NCI-H345 (cell line): ENCODE measurements at regions not wholly inside any gene's neighbourhood (a gene's known extent, or its start where the extent isn't known, plus 50 kb on each side); places are given as distances from the start of the nearest gene placed in this dataset.

Experiments used
- DNase-seq: peaks from one replicate; lab custom pipeline; 2025; lab: John Stamatoyannopoulos, UW

DNA sequence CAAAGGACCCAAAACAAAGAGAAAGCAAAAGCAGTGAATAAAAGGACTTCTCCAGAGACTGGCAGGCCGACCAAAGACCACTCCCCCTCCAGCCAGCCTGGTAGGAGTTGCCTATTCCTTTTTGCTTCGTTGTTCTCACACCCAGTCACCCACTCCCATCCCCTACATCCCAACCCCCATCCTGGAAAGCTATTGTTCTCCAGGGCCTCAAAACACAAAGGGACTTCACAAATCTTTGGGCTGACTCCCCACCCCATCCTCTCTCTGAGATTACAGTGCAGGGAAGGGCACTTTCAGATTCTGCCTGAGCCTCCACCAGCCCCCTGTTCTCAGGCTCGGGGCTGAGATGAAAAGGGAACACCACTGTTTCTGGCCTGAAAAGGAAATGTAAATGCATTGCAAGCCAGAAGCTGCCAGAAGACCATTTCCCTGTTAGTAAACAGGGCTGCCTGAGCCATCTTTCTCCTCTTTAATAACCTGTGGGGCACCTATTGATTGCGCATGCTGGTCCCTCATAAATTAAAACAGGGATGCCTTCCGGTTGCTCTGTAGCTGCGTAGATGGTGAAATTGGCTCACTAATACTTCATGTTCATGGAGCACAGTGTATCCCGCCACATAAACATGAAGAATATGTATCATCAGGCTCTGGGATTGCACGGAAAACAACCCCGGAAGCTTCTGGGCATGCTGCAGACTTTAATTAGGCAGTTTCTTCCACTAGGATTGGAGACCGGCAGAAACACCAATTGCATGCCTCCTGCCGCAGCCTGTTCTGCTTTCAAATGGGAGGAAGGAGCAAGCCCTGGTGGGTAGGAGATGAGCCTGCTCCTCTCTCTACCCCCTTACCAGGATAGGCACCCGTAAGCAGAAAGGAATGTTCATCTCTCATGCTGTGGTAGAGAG, 130.3 kb upstream of the FUT8 start:
- DNase-seq, result no peak

- DNase-seq, result no peak
Observed at GRCh38 chr14:65282896-65283253, 129.7 kb upstream of the FUT8 start.

GRCh38 chr14:65286443-65286842, 126.1 kb upstream of the FUT8 start:
- no peak for DNase-seq

GRCh38 chr14:65287264-65288131, 125.0 kb upstream of the FUT8 start:
- no peak for DNase-seq

GRCh38 chr14:65290830-65291229, 121.7 kb upstream of the FUT8 start:
- DNase-seq, result no peak

DNA sequence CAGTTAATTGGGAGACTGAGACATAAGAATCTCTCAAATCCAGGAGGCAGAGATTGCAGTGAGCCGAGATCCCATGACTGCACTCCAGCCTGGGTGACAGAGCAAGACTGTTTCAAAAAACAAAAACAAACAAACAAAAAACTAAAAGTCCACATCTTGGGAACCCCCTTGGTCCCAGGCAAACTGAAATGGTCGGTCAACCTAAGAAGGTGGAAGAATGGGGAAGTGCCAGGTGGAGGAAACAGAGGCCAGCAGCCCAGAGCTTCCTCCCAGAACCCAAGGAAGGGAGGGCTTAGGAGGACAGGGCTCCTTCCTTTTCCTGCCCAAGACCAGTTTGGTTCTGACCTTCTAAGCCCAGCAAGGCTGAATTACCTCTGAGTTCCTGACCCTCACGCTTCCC, 121.0 kb upstream of the FUT8 start:
- no peak for DNase-seq

DNA sequence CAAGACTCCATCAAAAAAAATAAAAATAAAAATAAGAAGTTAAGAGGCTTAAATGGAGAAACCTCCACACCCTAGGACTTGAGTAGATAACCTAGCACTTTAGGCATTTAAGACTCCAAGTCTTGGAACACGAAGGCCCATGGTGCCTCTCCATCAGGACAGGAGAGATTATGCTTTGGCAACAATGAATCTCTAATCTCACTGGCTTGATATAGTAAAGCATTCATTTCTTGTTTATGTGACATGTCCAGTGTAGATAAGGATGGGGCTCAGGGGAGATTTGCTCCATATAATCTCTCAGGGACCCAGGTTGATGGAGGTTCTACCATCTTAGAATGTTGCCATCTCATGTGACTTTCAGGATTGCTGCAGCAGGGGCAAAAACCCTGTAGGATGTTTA, 117.7 kb upstream of the FUT8 start:
- DNase-seq, result no peak

GRCh38 chr14:65296402-65296801, 116.1 kb upstream of the FUT8 start:
- DNase-seq, result no peak

DNA sequence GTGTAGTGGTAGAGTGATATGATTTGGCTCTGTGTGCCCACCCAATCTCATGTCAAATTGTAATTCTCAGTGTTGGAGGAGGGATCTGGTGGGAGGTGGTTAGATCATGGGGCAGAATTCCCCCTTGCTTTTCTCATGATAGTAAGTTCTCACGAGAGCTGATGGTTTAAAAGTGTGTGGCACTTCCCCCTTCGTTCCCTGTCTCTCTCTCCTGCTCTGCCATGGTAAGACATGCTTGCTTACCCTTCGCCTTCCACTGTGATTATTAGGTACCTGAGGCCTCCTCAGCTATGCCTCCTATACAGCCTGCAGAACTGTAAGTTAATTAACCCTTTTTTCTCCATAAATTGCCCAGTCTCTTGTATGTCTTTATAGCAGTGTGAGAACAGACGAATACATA, 115.7 kb upstream of the FUT8 start:
- no peak for DNase-seq

- no peak for DNase-seq
Observed at GRCh38 chr14:65297744-65298143, 114.8 kb upstream of the FUT8 start.

DNA sequence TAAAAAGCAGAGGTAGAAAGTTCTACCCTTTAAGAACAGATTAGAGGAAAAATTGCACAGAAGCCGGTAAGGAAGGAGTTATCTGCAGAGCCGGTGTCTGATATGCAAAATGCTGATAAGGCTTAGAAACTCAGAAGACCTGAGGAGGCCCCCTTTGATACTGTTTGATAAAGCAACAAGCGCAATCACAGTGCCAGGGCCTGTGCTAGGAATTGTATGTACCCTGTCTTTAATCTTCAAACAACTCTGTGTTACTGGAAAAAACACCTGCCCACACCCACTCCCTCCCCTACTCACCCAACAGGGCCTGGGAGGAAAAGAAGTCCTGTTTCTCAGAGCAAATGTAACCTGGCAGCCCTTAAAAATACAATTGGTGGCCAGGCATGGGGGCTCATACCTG, 112.7 kb upstream of the FUT8 start:
- no peak for DNase-seq

GRCh38 chr14:65301862-65302539, 110.5 kb upstream of the FUT8 start:
- no peak for DNase-seq

GRCh38 chr14:65302571-65303189, 109.8 kb upstream of the FUT8 start:
- peak; percentile 73 for DNase-seq

DNA sequence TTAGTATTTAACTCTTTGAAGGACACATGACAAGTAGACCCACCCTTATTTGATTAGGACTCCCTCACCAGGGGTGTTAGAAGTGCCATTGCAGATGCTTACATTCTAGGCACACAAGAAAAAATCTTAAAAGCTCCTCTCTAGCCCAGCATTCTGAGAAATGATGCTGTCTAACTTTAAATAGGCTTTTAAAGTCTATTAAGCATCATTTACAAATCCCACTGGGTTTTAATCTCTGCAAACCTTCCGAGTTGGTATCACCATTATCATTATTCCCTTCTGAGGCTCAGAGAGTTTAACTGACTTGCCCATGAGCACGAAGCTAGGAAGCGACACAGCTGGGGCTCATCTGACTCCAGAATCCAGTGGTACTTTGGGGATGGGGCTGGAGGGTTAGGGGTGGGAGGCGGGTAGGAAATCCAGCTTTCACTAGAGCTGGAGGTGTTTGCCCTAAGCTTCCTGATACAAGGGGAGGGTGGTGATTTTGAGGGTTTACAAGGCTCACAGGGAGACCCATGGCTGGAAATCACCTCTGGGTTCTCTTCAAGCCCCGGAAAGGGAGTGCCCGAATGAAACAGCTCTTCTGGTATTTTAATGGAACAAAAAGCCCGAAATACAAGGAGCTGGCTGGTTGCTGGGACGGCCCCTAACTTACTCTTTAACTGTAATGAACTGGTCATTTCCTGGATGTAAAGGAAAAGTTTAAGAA, 109.2 kb upstream of the FUT8 start:
- no peak for DNase-seq

DNA sequence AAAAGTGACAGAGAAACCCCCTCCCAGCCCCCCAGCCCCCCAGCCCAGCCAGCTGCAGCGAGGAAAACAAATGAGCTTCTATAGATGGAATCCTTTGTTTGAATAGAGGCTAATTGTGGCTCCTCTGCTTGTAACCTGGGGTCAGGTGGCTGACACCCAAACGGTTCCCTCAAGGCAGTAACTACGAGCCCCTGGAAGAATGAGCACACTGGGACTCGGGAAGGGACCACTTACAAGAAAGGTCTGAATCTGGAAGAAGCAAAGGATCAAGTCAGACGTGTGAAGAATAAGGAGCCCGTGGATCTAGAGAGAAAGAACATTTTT, 108.7 kb upstream of the FUT8 start:
- DNase-seq, result no peak

GRCh38 chr14:65304239-65304638, 108.3 kb upstream of the FUT8 start:
- DNase-seq, result no peak

DNA sequence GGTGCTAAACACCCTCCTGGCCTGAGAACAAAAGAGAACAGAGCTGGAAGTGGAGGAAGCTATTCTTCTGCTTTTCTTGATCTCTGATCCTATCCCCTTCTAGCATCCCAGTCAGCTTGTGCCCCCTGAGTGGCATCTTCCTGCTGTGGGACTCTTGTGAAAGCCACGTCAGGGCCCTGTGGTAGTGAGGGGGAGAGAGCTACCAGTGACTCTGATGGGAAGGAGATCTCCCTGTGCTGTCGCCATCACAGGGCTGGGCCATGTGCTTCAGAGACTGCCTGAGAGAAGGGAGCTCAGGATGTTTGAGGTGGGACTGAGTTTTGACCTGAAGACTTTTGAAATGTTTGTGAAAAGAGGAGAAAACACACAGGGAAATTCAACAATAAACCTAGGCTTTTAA, 107.6 kb upstream of the FUT8 start:
- DNase-seq, result no peak

- no peak for DNase-seq
Observed at GRCh38 chr14:65308536-65308935, 104.0 kb upstream of the FUT8 start.

DNA sequence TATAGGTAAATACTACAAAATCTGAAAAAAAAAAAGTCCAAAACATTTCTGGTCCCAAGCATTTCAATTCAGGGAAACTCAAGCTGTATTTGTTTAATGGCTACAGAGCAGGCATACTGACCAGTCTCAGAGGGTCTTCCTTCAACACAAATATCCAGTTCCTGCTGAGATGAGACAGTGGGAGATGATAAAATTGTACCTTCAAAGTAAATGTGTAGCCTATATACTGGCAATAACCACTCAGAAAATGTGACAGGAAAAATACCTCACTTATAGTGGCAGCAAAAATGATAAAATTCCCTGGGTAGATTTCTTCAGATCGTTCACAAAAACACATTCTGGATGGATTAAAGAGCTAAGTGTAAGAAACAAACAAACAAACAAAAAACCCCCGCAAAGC, 102.0 kb upstream of the FUT8 start:
- no peak for DNase-seq

DNA sequence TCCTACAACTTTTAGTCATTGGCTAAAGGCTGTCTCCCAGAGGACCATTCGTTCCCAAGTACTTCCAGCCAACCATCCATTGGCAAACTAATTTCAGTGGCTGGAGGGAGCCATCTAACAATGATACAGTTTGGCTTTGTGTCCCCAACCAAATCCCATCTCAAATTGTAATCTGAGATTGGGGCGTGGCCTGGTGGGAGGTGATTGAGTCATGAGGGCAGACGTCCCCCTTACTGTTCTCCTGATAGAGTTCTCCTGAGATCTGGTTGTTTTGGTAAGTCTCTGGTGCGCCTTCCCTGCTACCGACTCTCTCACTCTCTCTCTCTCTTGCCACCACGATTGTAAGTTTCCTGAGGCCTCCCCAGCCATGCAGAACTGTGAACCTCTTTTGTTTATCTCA, 99.7 kb upstream of the FUT8 start:
- DNase-seq, result no peak

GRCh38 chr14:65318636-65319506, 93.7 kb upstream of the FUT8 start:
- DNase-seq, result no peak
